ENCODE measurements at regions not wholly inside any gene's neighbourhood (a gene's known extent, or its start where the extent isn't known, plus 50 kb on each side); places are given as distances from the start of the nearest gene placed in this dataset.
"Not testable (repeated sequence)": the region's sequence is repeated elsewhere in the genome, so short reads cannot be mapped to it uniquely, and the experiment has no call there.

- H3K9me3 ChIP-seq (ENCODE audit: control insufficient read depth in 5 of 5, low read length in 5 of 5): no peaks in the 10 kb centered on the region
- no peak overlapping the region for H3K4me3 ChIP-seq (ENCODE audit: low read depth in 1 of 5, low read length in 5 of 5)
- no peak overlapping the region for H3K27ac ChIP-seq (ENCODE audit: low read depth, low read length)
- H3K36me3 ChIP-seq (ENCODE audit: control insufficient read depth in 5 of 5, insufficient read depth in 5 of 5, low read length in 5 of 5): no peaks in the 10 kb centered on the region
- no peak overlapping the region for H3K9ac ChIP-seq (ENCODE audit: low read length in 5 of 5)
- H3K4me1 ChIP-seq (ENCODE audit: control insufficient read depth in 5 of 5, insufficient read depth in 5 of 5, low read length in 5 of 5): no peaks in the 10 kb centered on the region
- H3K27me3 ChIP-seq (ENCODE audit: control insufficient read depth in 5 of 5, insufficient read depth in 4 of 5, low read length in 5 of 5): peaks cover 13 to 27% (median 20%) of the 10 kb centered on the region in 5 donors
Measured at GRCh38 chr1:47684964-47685762, 247.3 kb downstream of the FOXD2 start.

DNA sequence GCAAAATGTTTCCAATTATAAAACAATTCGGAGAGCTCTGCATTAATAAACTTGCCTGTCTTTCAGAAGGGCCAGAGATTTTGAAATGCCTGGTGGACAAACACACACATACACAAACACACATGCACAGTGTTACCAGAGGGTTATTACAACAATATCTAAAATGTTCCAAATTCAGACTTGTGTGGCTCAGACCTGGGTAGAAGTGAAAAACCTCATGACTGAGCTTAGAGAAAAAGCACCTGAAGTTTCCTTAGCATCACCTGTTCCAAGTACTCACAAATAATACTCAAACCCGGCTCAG is 247.9 kb downstream of the FOXD2 start:
- H3K4me1 ChIP-seq (ENCODE audit: control insufficient read depth in 5 of 5, insufficient read depth in 5 of 5, low read length in 5 of 5): no peaks in the 10 kb centered on the region
- peaks cover 13 to 27% (median 22%) of the 10 kb centered on the region in 5 donors for H3K27me3 ChIP-seq (ENCODE audit: control insufficient read depth in 5 of 5, insufficient read depth in 4 of 5, low read length in 5 of 5)
- H3K27ac ChIP-seq (ENCODE audit: low read depth, low read length): no peak overlapping the region
- H3K9ac ChIP-seq (ENCODE audit: low read length in 5 of 5): no peak overlapping the region
- H3K36me3 ChIP-seq (ENCODE audit: control insufficient read depth in 5 of 5, insufficient read depth in 5 of 5, low read length in 5 of 5): no peaks in the 10 kb centered on the region
- H3K9me3 ChIP-seq (ENCODE audit: control insufficient read depth in 5 of 5, low read length in 5 of 5): no peaks in the 10 kb centered on the region
- H3K4me3 ChIP-seq (ENCODE audit: low read depth in 1 of 5, low read length in 5 of 5): no peak overlapping the region

DNA sequence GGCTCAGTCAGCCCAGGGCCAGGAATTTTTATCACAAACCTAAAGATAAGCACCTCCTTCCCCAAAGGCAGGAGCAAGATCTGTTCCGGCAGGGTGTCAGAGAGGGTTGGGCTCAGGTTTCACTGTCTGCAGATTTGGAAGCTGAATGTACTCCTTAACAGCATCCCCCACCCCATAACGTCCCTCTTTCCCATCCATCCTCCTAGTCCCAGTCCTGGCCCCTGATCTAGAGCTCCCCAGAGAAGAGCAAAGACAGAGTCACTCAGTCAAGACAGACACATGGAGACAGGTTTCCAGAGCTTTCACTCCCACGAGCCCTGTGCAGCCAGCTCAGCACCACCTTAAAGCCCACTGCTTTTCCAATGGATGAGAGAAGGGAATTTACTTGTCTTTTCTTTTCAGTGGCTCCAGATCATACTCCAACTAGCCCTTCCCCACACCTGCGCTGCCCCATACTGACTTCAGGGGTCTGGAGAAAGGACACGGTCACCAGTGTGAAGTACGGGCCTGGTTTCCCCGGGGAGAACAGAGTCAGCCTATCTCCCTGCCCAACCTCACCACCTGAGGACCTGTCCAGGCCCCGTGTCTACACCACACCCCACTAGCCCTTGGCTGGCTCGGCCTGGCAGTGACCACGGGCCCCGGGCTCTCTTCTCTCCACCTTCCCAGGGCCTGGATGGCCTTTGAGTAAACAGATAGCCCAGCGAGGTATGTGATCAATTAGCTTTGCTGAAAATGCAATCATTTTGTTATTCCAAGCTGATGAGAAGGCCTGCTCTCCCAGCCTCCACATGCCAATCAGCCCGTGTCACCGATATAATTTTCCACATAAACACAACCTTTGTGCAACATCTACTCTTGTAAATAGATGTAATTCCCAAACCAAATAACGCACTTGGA is 249.1 kb downstream of the FOXD2 start:
- Histone ChIP-seq H3K9me3 (ENCODE audit: control insufficient read depth in 5 of 5, low read length in 5 of 5) (no peaks in the 10 kb centered on the region), H3K27me3 (ENCODE audit: control insufficient read depth in 5 of 5, insufficient read depth in 4 of 5, low read length in 5 of 5) (peaks cover 13 to 22% (median 19%) of the 10 kb centered on the region in 5 donors), H3K27ac (ENCODE audit: low read depth, low read length) (no peak overlapping the region), H3K4me1 (ENCODE audit: control insufficient read depth in 5 of 5, insufficient read depth in 5 of 5, low read length in 5 of 5) (no peaks in the 10 kb centered on the region), H3K4me3 (ENCODE audit: low read depth in 1 of 5, low read length in 5 of 5) (no peak overlapping the region), H3K36me3 (ENCODE audit: control insufficient read depth in 5 of 5, insufficient read depth in 5 of 5, low read length in 5 of 5) (no peaks in the 10 kb centered on the region), H3K9ac (ENCODE audit: low read length in 5 of 5) (no peak overlapping the region)

- Histone ChIP-seq H3K36me3 (ENCODE audit: control insufficient read depth in 5 of 5, insufficient read depth in 5 of 5, low read length in 5 of 5) (no peaks in the 10 kb centered on the region), H3K9me3 (ENCODE audit: control insufficient read depth in 5 of 5, low read length in 5 of 5) (no peaks in the 10 kb centered on the region)
Measured at GRCh38 chr1:47687631-47688460, 250.0 kb downstream of the FOXD2 start.

GRCh38 chr1:47688461-47689296 is 250.8 kb downstream of the FOXD2 start:
- H3K9me3 ChIP-seq (ENCODE audit: control insufficient read depth in 5 of 5, low read length in 5 of 5): no peaks in the 10 kb centered on the region
- peaks cover 13 to 23% (median 22%) of the 10 kb centered on the region in 5 donors for H3K27me3 ChIP-seq (ENCODE audit: control insufficient read depth in 5 of 5, insufficient read depth in 4 of 5, low read length in 5 of 5)
- H3K4me1 ChIP-seq (ENCODE audit: control insufficient read depth in 5 of 5, insufficient read depth in 5 of 5, low read length in 5 of 5): no peaks in the 10 kb centered on the region
- no peak overlapping the region for H3K4me3 ChIP-seq (ENCODE audit: low read depth in 1 of 5, low read length in 5 of 5)
- H3K27ac ChIP-seq (ENCODE audit: low read depth, low read length): no peak overlapping the region
- no peaks in the 10 kb centered on the region for H3K36me3 ChIP-seq (ENCODE audit: control insufficient read depth in 5 of 5, insufficient read depth in 5 of 5, low read length in 5 of 5)
- no peak overlapping the region for H3K9ac ChIP-seq (ENCODE audit: low read length in 5 of 5)

More at GRCh38 chr1:47687631-47688460, 250.0 kb downstream of the FOXD2 start:
- Histone ChIP-seq H3K27me3 (ENCODE audit: control insufficient read depth in 5 of 5, insufficient read depth in 4 of 5, low read length in 5 of 5) (peaks cover 13 to 23% (median 19%) of the 10 kb centered on the region in 5 donors), H3K9ac (ENCODE audit: low read length in 5 of 5) (no peak overlapping the region), H3K27ac (ENCODE audit: low read depth, low read length) (no peak overlapping the region), H3K4me1 (ENCODE audit: control insufficient read depth in 5 of 5, insufficient read depth in 5 of 5, low read length in 5 of 5) (no peaks in the 10 kb centered on the region), H3K4me3 (ENCODE audit: low read depth in 1 of 5, low read length in 5 of 5) (no peak overlapping the region)

DNA sequence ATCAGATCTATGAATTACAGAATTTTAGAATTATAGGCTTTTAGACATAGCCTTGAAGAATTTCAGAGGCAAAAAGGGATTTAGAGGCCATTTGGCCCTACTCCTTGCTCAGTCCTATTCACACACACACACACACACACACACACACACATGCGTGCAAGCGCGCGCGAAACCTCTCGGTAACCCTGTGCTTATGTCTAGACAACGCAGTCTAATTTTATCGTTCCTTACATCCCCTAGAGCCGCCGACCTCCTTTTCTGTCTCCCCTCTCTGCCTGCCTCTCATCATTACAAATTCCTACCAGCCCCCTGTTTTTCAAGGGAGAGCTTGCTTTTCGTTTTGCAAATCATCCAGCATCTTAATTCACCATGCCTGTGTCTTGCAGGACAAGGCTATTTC is 252.1 kb downstream of the FOXD2 start:
- H3K27me3 ChIP-seq (ENCODE audit: control insufficient read depth in 5 of 5, insufficient read depth in 4 of 5, low read length in 5 of 5): peaks cover 13 to 26% (median 21%) of the 10 kb centered on the region in 5 donors
- no peaks in the 10 kb centered on the region for H3K4me1 ChIP-seq (ENCODE audit: control insufficient read depth in 5 of 5, insufficient read depth in 5 of 5, low read length in 5 of 5)
- H3K9ac ChIP-seq (ENCODE audit: low read length in 5 of 5): no peak overlapping the region
- H3K4me3 ChIP-seq (ENCODE audit: low read depth in 1 of 5, low read length in 5 of 5): no peak overlapping the region
- H3K27ac ChIP-seq (ENCODE audit: low read depth, low read length): no peak overlapping the region
- H3K36me3 ChIP-seq (ENCODE audit: control insufficient read depth in 5 of 5, insufficient read depth in 5 of 5, low read length in 5 of 5): no peaks in the 10 kb centered on the region
- H3K9me3 ChIP-seq (ENCODE audit: control insufficient read depth in 5 of 5, low read length in 5 of 5): no peaks in the 10 kb centered on the region

GRCh38 chr1:47690341-47691250 is 252.8 kb downstream of the FOXD2 start:
- H3K27me3 ChIP-seq (ENCODE audit: control insufficient read depth in 5 of 5, insufficient read depth in 4 of 5, low read length in 5 of 5): peaks cover 15 to 26% (median 21%) of the 10 kb centered on the region in 5 donors
- H3K4me1 ChIP-seq (ENCODE audit: control insufficient read depth in 5 of 5, insufficient read depth in 5 of 5, low read length in 5 of 5): no peaks in the 10 kb centered on the region
- H3K9ac ChIP-seq (ENCODE audit: low read length in 5 of 5): no peak overlapping the region
- no peak overlapping the region for H3K27ac ChIP-seq (ENCODE audit: low read depth, low read length)
- H3K9me3 ChIP-seq (ENCODE audit: control insufficient read depth in 5 of 5, low read length in 5 of 5): no peaks in the 10 kb centered on the region
- H3K4me3 ChIP-seq (ENCODE audit: low read depth in 1 of 5, low read length in 5 of 5): no peak overlapping the region
- no peaks in the 10 kb centered on the region for H3K36me3 ChIP-seq (ENCODE audit: control insufficient read depth in 5 of 5, insufficient read depth in 5 of 5, low read length in 5 of 5)

GRCh38 chr1:47691293-47691692 is 253.4 kb downstream of the FOXD2 start:
- not testable (repeated sequence) for H3K27ac ChIP-seq (ENCODE audit: low read depth, low read length); H3K4me1 ChIP-seq (ENCODE audit: control insufficient read depth in 5 of 5, insufficient read depth in 5 of 5, low read length in 5 of 5); H3K4me3 ChIP-seq (ENCODE audit: low read depth in 1 of 5, low read length in 5 of 5); H3K9ac ChIP-seq (ENCODE audit: low read length in 5 of 5); H3K36me3 ChIP-seq (ENCODE audit: control insufficient read depth in 5 of 5, insufficient read depth in 5 of 5, low read length in 5 of 5); H3K9me3 ChIP-seq (ENCODE audit: control insufficient read depth in 5 of 5, low read length in 5 of 5)
- H3K27me3 ChIP-seq (ENCODE audit: control insufficient read depth in 5 of 5, insufficient read depth in 4 of 5, low read length in 5 of 5): peaks cover 15 to 26% (median 21%) of the 10 kb centered on the region in 5 donors

All from subcutaneous abdominal adipose tissue (tissue), 5 donors.